Neuron (in vitro differentiated cells): ENCODE measurements at regions not wholly inside any gene's neighbourhood (a gene's known extent, or its start where the extent isn't known, plus 50 kb on each side); places are given as distances from the start of the nearest gene placed in this dataset.

Experiments used
- H2AFZ ChIP-seq: one replicate; pipeline ENCODE4 v1.6.1; 2013; ENCODE audit warnings: low read depth, mild to moderate bottlenecking, inconsistent platforms, low read length, moderate library complexity
- H3K27me3 ChIP-seq: one replicate; pipeline ENCODE4 v1.6.1; 2013; ENCODE audit warnings: low read length; ENCODE audit not compliant: insufficient read depth
- H3K36me3 ChIP-seq: one replicate; pipeline ENCODE4 v1.6.1; 2013; ENCODE audit warnings: low read length; ENCODE audit not compliant: insufficient read depth
- H3K4me1 ChIP-seq: one replicate; pipeline ENCODE4 v1.6.1; 2013; ENCODE audit warnings: low read length; ENCODE audit not compliant: insufficient read depth
- H3K4me3 ChIP-seq: 2 replicates; pipeline ENCODE4 v1.5.1; 2013; ENCODE audit warnings: mild to moderate bottlenecking, low read length, moderate library complexity
- H3K9me3 ChIP-seq: one replicate; pipeline ENCODE4 v1.6.1; 2013; ENCODE audit warnings: low read length

DNA sequence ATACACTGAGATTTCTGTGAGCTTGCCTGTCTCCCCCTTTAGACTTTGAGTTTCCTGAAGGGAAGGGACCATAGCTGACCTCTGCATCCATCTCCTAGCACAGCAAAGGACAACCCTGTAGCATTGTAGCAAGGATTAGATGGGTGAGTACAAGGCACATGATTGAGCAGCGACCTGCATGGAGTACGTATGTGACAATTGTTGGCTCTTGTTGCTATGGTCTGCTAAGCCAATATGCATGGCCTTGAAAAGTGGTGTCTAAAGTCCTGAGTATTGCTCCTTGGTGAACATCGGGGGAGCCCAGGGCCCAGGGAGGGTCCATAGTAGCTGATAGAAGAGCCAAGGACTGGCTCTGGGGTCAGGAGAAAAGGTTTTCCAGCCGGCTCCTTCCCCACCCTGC, 365.0 kb upstream of the CHD6 start:
- Histone ChIP-seq H3K27me3 (no peaks in the 10 kb centered on the region), H3K36me3 (no peaks in the 10 kb centered on the region), H2AFZ (no peak overlapping the region), H3K4me1 (no peaks in the 10 kb centered on the region), H3K4me3 (no peak overlapping the region), H3K9me3 (no peaks in the 10 kb centered on the region)

GRCh38 chr20:41981746-41982145, 363.6 kb upstream of the CHD6 start:
- no peak overlapping the region for H3K4me3 ChIP-seq
- H3K27me3 ChIP-seq, result no peaks in the 10 kb centered on the region
- H3K4me1 ChIP-seq, result no peaks in the 10 kb centered on the region
- no peak overlapping the region for H2AFZ ChIP-seq
- H3K9me3 ChIP-seq, result no peaks in the 10 kb centered on the region
- H3K36me3 ChIP-seq, result no peaks in the 10 kb centered on the region

DNA sequence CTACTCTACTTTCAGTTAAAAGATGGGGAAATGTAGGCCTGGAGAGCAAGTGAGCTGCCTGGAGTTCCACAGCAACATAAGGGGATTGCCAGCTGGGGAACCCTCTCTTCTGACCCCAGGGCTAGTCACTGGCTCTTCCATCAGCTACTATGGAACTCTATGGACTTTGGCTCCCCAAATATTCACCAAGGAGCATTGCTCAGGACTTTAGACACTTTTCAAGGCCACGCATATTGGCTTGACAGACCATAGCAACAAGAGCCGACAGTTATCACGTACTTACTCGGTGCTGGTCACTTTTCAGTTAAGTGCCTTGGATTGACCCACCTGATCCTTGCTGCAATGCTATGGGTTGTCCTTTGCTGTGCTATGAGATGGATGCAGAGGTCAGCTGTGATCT, 360.7 kb upstream of the CHD6 start:
- Histone ChIP-seq H3K9me3 (no peaks in the 10 kb centered on the region), H3K36me3 (no peaks in the 10 kb centered on the region), H3K4me3 (no peak overlapping the region), H3K4me1 (no peaks in the 10 kb centered on the region), H3K27me3 (no peaks in the 10 kb centered on the region), H2AFZ (no peak overlapping the region)

GRCh38 chr20:41978246-41978790, 360.1 kb upstream of the CHD6 start:
- Histone ChIP-seq H2AFZ (no peak overlapping the region), H3K27me3 (no peaks in the 10 kb centered on the region), H3K4me3 (no peak overlapping the region), H3K4me1 (no peaks in the 10 kb centered on the region), H3K36me3 (no peaks in the 10 kb centered on the region), H3K9me3 (no peaks in the 10 kb centered on the region)

DNA sequence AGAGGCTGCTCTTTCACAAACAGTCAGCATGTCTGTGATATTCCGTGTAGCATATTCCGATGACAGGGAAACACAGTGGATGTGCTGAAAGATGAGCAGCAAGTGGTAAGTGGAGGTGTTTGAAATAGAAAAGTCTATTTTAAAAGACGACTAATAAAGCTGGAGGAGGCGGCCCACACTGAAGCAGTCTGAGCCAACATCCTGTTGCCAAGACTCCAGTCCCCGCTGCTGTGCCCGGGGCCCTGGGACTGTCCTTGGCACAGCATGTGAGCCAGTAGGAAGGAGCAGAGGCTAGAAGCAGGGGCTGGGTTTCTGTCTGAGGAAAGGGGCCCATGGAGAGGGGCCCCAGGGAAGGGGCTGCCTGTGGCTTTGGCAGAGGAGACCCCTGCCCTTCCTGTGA, 351.5 kb upstream of the CHD6 start:
- Histone ChIP-seq H3K4me3 (no peak overlapping the region), H2AFZ (no peak overlapping the region), H3K36me3 (no peaks in the 10 kb centered on the region), H3K9me3 (no peaks in the 10 kb centered on the region), H3K27me3 (no peaks in the 10 kb centered on the region), H3K4me1 (no peaks in the 10 kb centered on the region)

GRCh38 chr20:41960166-41960565, 342.0 kb upstream of the CHD6 start:
- Histone ChIP-seq H3K9me3 (no peaks in the 10 kb centered on the region), H2AFZ (no peak overlapping the region), H3K4me1 (no peaks in the 10 kb centered on the region), H3K27me3 (no peaks in the 10 kb centered on the region), H3K36me3 (no peaks in the 10 kb centered on the region), H3K4me3 (no peak overlapping the region)

DNA sequence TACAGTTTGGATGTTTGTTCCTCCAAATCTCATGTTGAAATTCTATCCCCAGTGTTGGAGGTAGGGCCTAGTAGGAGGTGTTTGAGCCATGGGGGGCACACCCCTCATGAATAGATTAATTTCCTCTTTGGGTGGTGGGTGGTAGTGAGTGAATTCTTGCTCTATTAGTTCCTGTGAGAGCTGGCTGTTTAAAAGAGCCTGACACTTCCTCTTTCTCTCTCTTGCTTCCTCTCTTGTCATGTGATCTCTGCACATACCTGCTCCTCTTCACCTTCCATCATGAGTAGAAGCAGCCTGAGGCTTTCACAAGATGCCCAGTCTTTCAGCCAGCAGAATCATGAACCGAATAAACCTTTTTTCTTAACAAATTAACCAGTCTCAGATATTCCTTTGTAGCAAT, 340.2 kb upstream of the CHD6 start:
- Histone ChIP-seq H3K4me1 (no peaks in the 10 kb centered on the region), H2AFZ (no peak overlapping the region), H3K4me3 (no peak overlapping the region), H3K9me3 (no peaks in the 10 kb centered on the region), H3K36me3 (no peaks in the 10 kb centered on the region), H3K27me3 (no peaks in the 10 kb centered on the region)

GRCh38 chr20:41956338-41957074, 338.3 kb upstream of the CHD6 start:
- Histone ChIP-seq H3K4me1 (no peaks in the 10 kb centered on the region), H3K27me3 (no peaks in the 10 kb centered on the region), H3K4me3 (no peak overlapping the region), H2AFZ (no peak overlapping the region), H3K9me3 (no peaks in the 10 kb centered on the region), H3K36me3 (no peaks in the 10 kb centered on the region)

- Histone ChIP-seq H3K4me3 (no peak overlapping the region), H3K4me1 (no peaks in the 10 kb centered on the region), H2AFZ (no peak overlapping the region), H3K27me3 (no peaks in the 10 kb centered on the region), H3K36me3 (no peaks in the 10 kb centered on the region), H3K9me3 (no peaks in the 10 kb centered on the region)
These were observed 334.0 kb upstream of the CHD6 start for GRCh38 chr20:41952166-41952565.

- H3K4me3 ChIP-seq, result no peak overlapping the region
These were observed 333.4 kb upstream of the CHD6 start for GRCh38 chr20:41951615-41952014.

GRCh38 chr20:41939659-41940058, 321.5 kb upstream of the CHD6 start:
- Histone ChIP-seq H2AFZ (no peak overlapping the region), H3K4me1 (no peaks in the 10 kb centered on the region), H3K36me3 (no peaks in the 10 kb centered on the region), H3K9me3 (no peaks in the 10 kb centered on the region), H3K27me3 (no peaks in the 10 kb centered on the region), H3K4me3 (no peak overlapping the region)

More at GRCh38 chr20:41951615-41952014, 333.4 kb upstream of the CHD6 start:
- Histone ChIP-seq H3K9me3 (no peaks in the 10 kb centered on the region), H2AFZ (no peak overlapping the region), H3K27me3 (no peaks in the 10 kb centered on the region), H3K4me1 (no peaks in the 10 kb centered on the region), H3K36me3 (no peaks in the 10 kb centered on the region)

GRCh38 chr20:41938353-41938752, 320.2 kb upstream of the CHD6 start:
- Histone ChIP-seq H3K27me3 (no peaks in the 10 kb centered on the region), H2AFZ (no peak overlapping the region), H3K4me3 (no peak overlapping the region), H3K36me3 (no peaks in the 10 kb centered on the region), H3K4me1 (no peaks in the 10 kb centered on the region), H3K9me3 (no peaks in the 10 kb centered on the region)

DNA sequence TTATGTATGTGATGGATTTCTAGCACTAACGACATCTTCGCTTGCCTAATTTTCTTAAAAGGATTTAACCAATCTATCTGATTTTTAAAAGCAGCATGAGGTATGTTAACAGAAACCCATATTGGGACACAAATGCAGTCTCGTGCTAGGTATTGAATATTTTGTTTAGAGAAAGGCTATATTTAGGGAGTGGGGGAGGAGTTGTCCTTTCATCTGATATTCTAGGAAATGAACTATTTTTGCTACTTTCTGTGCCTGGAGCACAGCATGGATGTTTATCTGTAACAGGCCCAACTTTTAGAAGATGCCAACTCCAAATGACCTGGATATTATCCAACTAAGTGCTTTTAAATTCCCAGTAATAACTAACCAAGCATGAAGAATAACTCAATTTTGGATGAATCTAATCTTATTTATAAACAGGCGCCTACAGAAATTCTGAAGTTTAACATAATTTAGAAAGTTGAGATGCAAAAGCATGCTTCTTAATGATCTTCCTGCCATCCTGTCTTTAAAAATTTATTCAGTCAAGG, 317.1 kb upstream of the CHD6 start:
- no peaks in the 10 kb centered on the region for H3K9me3 ChIP-seq
- no peak overlapping the region for H3K4me3 ChIP-seq
- H3K27me3 ChIP-seq, result no peaks in the 10 kb centered on the region
- H3K4me1 ChIP-seq, result no peaks in the 10 kb centered on the region
- no peaks in the 10 kb centered on the region for H3K36me3 ChIP-seq
- H2AFZ ChIP-seq, result no peak overlapping the region

GRCh38 chr20:41932431-41932830, 314.3 kb upstream of the CHD6 start:
- Histone ChIP-seq H3K27me3 (no peaks in the 10 kb centered on the region), H3K4me3 (no peak overlapping the region)

More at GRCh38 chr20:41932431-41932830, 314.3 kb upstream of the CHD6 start:
- H3K9me3 ChIP-seq, result no peaks in the 10 kb centered on the region
- no peak overlapping the region for H2AFZ ChIP-seq
- no peaks in the 10 kb centered on the region for H3K4me1 ChIP-seq
- no peaks in the 10 kb centered on the region for H3K36me3 ChIP-seq
